H9 (cell line): ENCODE measurements at regions not wholly inside any gene's neighbourhood (a gene's known extent, or its start where the extent isn't known, plus 50 kb on each side); places are given as distances from the start of the nearest gene placed in this dataset.

Experiments
- DNase-seq: peaks from one replicate; pipeline ENCODE4 v3.0.0-alpha.2; 2017
- H2AFZ ChIP-seq: one replicate; pipeline ENCODE4 v1.6.1; 2013; ENCODE audit warnings: mild to moderate bottlenecking, low read length, control low read depth, moderate library complexity
- H2AK5ac ChIP-seq: 2 replicates; pipeline ENCODE4 v1.6.1; 2013; ENCODE audit warnings: low read length, control low read depth, mixed read lengths; ENCODE audit not compliant: insufficient read length
- H2BK120ac ChIP-seq: one replicate; pipeline ENCODE4 v1.6.1; 2013; ENCODE audit warnings: low read depth, mild to moderate bottlenecking, low read length, control low read depth, inconsistent platforms; ENCODE audit not compliant: poor library complexity, severe bottlenecking
- H2BK12ac ChIP-seq: 2 replicates; pipeline ENCODE4 v1.6.1; 2013; ENCODE audit warnings: low read length, control low read depth, mixed read lengths, low read depth; ENCODE audit not compliant: insufficient read length
- H2BK15ac ChIP-seq: 2 replicates; pipeline ENCODE4 v1.6.1; 2013; ENCODE audit warnings: low read depth, low read length, control low read depth
- H2BK20ac ChIP-seq: one replicate; pipeline ENCODE4 v1.6.1; 2013; ENCODE audit warnings: low read depth, mild to moderate bottlenecking, low read length, control low read depth, inconsistent platforms; ENCODE audit not compliant: poor library complexity, severe bottlenecking
- H2BK5ac ChIP-seq: 2 replicates; pipeline ENCODE4 v1.6.1; 2013; ENCODE audit warnings: low read length, control low read depth, mixed read lengths; ENCODE audit not compliant: insufficient read length
- H3K14ac ChIP-seq: 2 replicates; pipeline ENCODE4 v1.6.1; 2013; ENCODE audit warnings: low read length, control low read depth; ENCODE audit not compliant: insufficient read depth
- H3K18ac ChIP-seq: 2 replicates; pipeline ENCODE4 v1.6.1; 2013; ENCODE audit warnings: low read depth, mild to moderate bottlenecking, mixed read lengths, low read length, control low read depth; ENCODE audit not compliant: insufficient read length
- H3K23ac ChIP-seq: 2 replicates; pipeline ENCODE4 v1.6.1; 2013; ENCODE audit warnings: low read length, control low read depth, mixed read lengths, low read depth; ENCODE audit not compliant: insufficient read length
- H3K23me2 ChIP-seq: 2 replicates; pipeline ENCODE4 v1.6.1; 2013; ENCODE audit warnings: low read depth, mild to moderate bottlenecking, mixed read lengths, low read length, control low read depth; ENCODE audit not compliant: insufficient read length, poor library complexity, severe bottlenecking
- H3K27ac ChIP-seq: 2 replicates; pipeline ENCODE4 v1.5.1; 2013; ENCODE audit warnings: low read length, control low read depth, mixed read lengths, low read depth; ENCODE audit not compliant: insufficient read length
- H3K27me3 ChIP-seq: 2 replicates; pipeline ENCODE4 v1.6.1; 2013; ENCODE audit warnings: low read length, control low read depth, inconsistent platforms; ENCODE audit not compliant: insufficient read depth
- H3K4ac ChIP-seq: 2 replicates; pipeline ENCODE4 v1.6.1; 2013; ENCODE audit warnings: low read depth, mild to moderate bottlenecking, control low read depth, inconsistent platforms, low read length, moderate library complexity
- H3K4me1 ChIP-seq: 2 replicates; pipeline ENCODE4 v1.6.1; 2013; ENCODE audit warnings: low read length, control low read depth, inconsistent platforms; ENCODE audit not compliant: insufficient read depth
- H3K4me2 ChIP-seq: 2 replicates; pipeline ENCODE4 v1.6.1; 2013; ENCODE audit warnings: low read length, control low read depth, mixed read lengths; ENCODE audit not compliant: insufficient read length, insufficient read depth
- H3K56ac ChIP-seq: 2 replicates; pipeline ENCODE4 v1.6.1; 2013; ENCODE audit warnings: low read depth, mild to moderate bottlenecking, mixed read lengths, low read length, control low read depth; ENCODE audit not compliant: insufficient read length
- H3K79me1 ChIP-seq: 2 replicates; pipeline ENCODE4 v1.6.1; 2013; ENCODE audit warnings: low read depth, mild to moderate bottlenecking, moderate library complexity, low read length, control low read depth, inconsistent platforms; ENCODE audit not compliant: insufficient read depth, poor library complexity, severe bottlenecking
- H3K79me2 ChIP-seq: 2 replicates; pipeline ENCODE4 v1.6.1; 2013; ENCODE audit warnings: low read length, control low read depth, inconsistent platforms; ENCODE audit not compliant: insufficient read depth
- H3K9ac ChIP-seq: 2 replicates; pipeline ENCODE4 v1.6.1; 2013; ENCODE audit warnings: low read length, control low read depth, mixed read lengths; ENCODE audit not compliant: insufficient read length; ENCODE audit errors: extremely low read depth
- H3K9me3 ChIP-seq: one replicate; pipeline ENCODE4 v1.6.1; 2013; ENCODE audit warnings: low read depth, low read length, inconsistent platforms; ENCODE audit not compliant: control insufficient read depth
- H3T11ph ChIP-seq: one replicate; pipeline ENCODE4 v1.6.1; 2013; ENCODE audit warnings: mild to moderate bottlenecking, low read length, control low read depth, inconsistent platforms
- H4K20me1 ChIP-seq: one replicate; pipeline ENCODE4 v1.6.1; 2013; ENCODE audit not compliant: control insufficient read depth, insufficient read length, insufficient read depth
- H4K5ac ChIP-seq: 2 replicates; pipeline ENCODE4 v1.6.1; 2013; ENCODE audit warnings: low read depth, mild to moderate bottlenecking, mixed read lengths, low read length, control low read depth; ENCODE audit not compliant: insufficient read length
- H4K8ac ChIP-seq: replicated peaks from 2 replicates; pipeline ENCODE4 v1.6.1; 2013; ENCODE audit warnings: low read length, control low read depth, mixed read lengths, low read depth; ENCODE audit not compliant: insufficient read length
- H4K91ac ChIP-seq: 2 replicates; pipeline ENCODE4 v1.6.1; 2013; ENCODE audit warnings: low read depth, mild to moderate bottlenecking, moderate library complexity, mixed read lengths, low read length, control low read depth; ENCODE audit not compliant: insufficient read length
- H3K27ac Mint-ChIP-seq, 3 experiments: 2 replicates in 2 of 3; 3 replicates in 1 of 3; pipeline ENCODE4 v1.8.0; 2020 to 2021; ENCODE audit warnings: mixed read lengths in 3 of 3, mild to moderate bottlenecking in 1 of 3, moderate library complexity in 1 of 3
- H3K27me3 Mint-ChIP-seq: 2 replicates; pipeline ENCODE4 v1.8.0; 2021; ENCODE audit warnings: low read depth, mild to moderate bottlenecking, moderate library complexity, mixed read lengths
- H3K36me3 Mint-ChIP-seq, 3 experiments: 2 replicates in 2 of 3; 3 replicates in 1 of 3; pipeline ENCODE4 v1.8.0; 2020 to 2021; ENCODE audit warnings: low read depth in 3 of 3, mixed read lengths in 3 of 3; ENCODE audit not compliant: insufficient read depth in 1 of 3
- H3K4me1 Mint-ChIP-seq, 2 experiments: 2 replicates each; pipeline ENCODE4 v1.8.0; 2020; ENCODE audit warnings: mixed read lengths in 2 of 2
- H3K4me3 Mint-ChIP-seq, 2 experiments: 2 replicates in 1 of 2; 3 replicates in 1 of 2; pipeline ENCODE4 v1.8.0; 2020 to 2021; ENCODE audit warnings: mild to moderate bottlenecking in 2 of 2, mixed read lengths in 2 of 2, moderate library complexity in 1 of 2
- H3K9me3 Mint-ChIP-seq, 2 experiments: 2 replicates in 1 of 2; 3 replicates in 1 of 2; pipeline ENCODE4 v1.8.0; 2020; ENCODE audit warnings: mild to moderate bottlenecking in 2 of 2, mixed read lengths in 2 of 2, moderate library complexity in 1 of 2
- CTCF ChIP-seq: fragments of 200-600 bp; sonication (generic); conservative IDR thresholded peaks from 3 replicates; pipeline ENCODE4 v1.8.0; 2021; ENCODE audit warnings: antibody characterized with exemption, mild to moderate bottlenecking

- Histone ChIP-seq H3K4ac (no peak overlapping the region), H2BK12ac (no peak overlapping the region), H3K23ac (no peak overlapping the region), H2AK5ac (no peak overlapping the region), H3K27ac (no peak overlapping the region), H3K9ac (no peak overlapping the region), H3T11ph (no peak overlapping the region), H4K5ac (no peak overlapping the region), H4K91ac (no peak overlapping the region), H3K4me1 (no peaks in the 10 kb centered on the region), H2BK15ac (no peak overlapping the region), H4K8ac (no peak overlapping the region), H2AFZ (no peak overlapping the region), H3K27me3 (no peaks in the 10 kb centered on the region), H3K4me2 (no peak overlapping the region), H3K18ac (no peak overlapping the region), H3K56ac (no peak overlapping the region), H2BK20ac (no peak overlapping the region), H3K9me3 (no peaks in the 10 kb centered on the region), H4K20me1 (no peaks in the 10 kb centered on the region), H2BK120ac (no peak overlapping the region), H3K79me1 (no peaks in the 10 kb centered on the region), H2BK5ac (no peak overlapping the region), H3K23me2 (no peaks in the 10 kb centered on the region), H3K14ac (no peak overlapping the region), H3K79me2 (no peaks in the 10 kb centered on the region)
- peaks cover 3 to 12% of the 10 kb centered on the region in 2 experiments; a peak in 1 of 4 replicates for H3K4me1 Mint-ChIP-seq
- no peaks in the 10 kb centered on the region for H3K27me3 Mint-ChIP-seq
- H3K4me3 Mint-ChIP-seq = no peak overlapping the region
- H3K9me3 Mint-ChIP-seq = peaks cover 0 to 11% of the 10 kb centered on the region in 2 experiments; a peak in 2 of 5 replicates
- no peaks in the 10 kb centered on the region; a peak in 1 of 7 replicates for H3K36me3 Mint-ChIP-seq
- no peak for TF ChIP-seq CTCF
- no peak for DNase-seq
- H3K27ac Mint-ChIP-seq = no peak overlapping the region
These were observed 501.1 kb downstream of the MEI4 start for GRCh38 chr6:78153976-78154375.
